HCT116 (cell line): ENCODE measurements at regions not wholly inside any gene's neighbourhood (a gene's known extent, or its start where the extent isn't known, plus 50 kb on each side); places are given as distances from the start of the nearest gene placed in this dataset.

Experiments used
- CTCF ChIP-seq, 3 experiments: fragments of 200-600 bp in 1 of 3; sonication (generic) in 1 of 3; IDR thresholded peaks in 2 of 3; conservative IDR thresholded peaks in 1 of 3; 2 replicates each; pipeline ENCODE4 v1.5.1; 2012 to 2017; ENCODE audit warnings: low read depth in 2 of 3, low read length in 2 of 3, antibody characterized with exemption in 1 of 3, borderline replicate concordance in 1 of 3, control low read depth in 1 of 3, mild to moderate bottlenecking in 1 of 3, mixed read lengths in 1 of 3, mixed run types in 1 of 3, moderate library complexity in 1 of 3; ENCODE audit not compliant: insufficient read depth in 1 of 3
- EZH2 ChIP-seq: fragments of 200-600 bp; sonication (generic); IDR thresholded peaks from 2 replicates; pipeline ENCODE4 v1.6.1; 2017; ENCODE audit warnings: antibody characterized with exemption, mixed run types
- EZH2phosphoT487 ChIP-seq: fragments of 200-600 bp; IDR thresholded peaks from 2 replicates; pipeline ENCODE4 v1.6.1; 2018; ENCODE audit warnings: antibody characterized with exemption, borderline replicate concordance
- POLR2A ChIP-seq: IDR thresholded peaks from 2 replicates; pipeline ENCODE4 v1.7.0; 2011; ENCODE audit warnings: borderline replicate concordance; ENCODE audit not compliant: insufficient read depth, insufficient read length; ENCODE audit errors: extremely low read depth
- POLR2AphosphoS5 ChIP-seq: IDR thresholded peaks from 2 replicates; pipeline ENCODE4 v1.6.1; 2011; ENCODE audit warnings: mild to moderate bottlenecking, low read depth, low read length, moderate library complexity
- RAD21 ChIP-seq: IDR thresholded peaks from 2 replicates; pipeline ENCODE4 v1.6.1; 2012; ENCODE audit warnings: low read depth, mild to moderate bottlenecking
- REST ChIP-seq: IDR thresholded peaks from 2 replicates; pipeline ENCODE4 v1.6.1; 2012; ENCODE audit warnings: low read depth
- SIN3A ChIP-seq: IDR thresholded peaks from 2 replicates; pipeline ENCODE4 v1.6.1; 2012; ENCODE audit warnings: low read depth
- SP1 ChIP-seq: IDR thresholded peaks from 2 replicates; pipeline ENCODE4 v1.6.1; 2012; ENCODE audit warnings: low read depth
- SRF ChIP-seq: IDR thresholded peaks from 2 replicates; pipeline ENCODE4 v1.6.1; 2012; ENCODE audit warnings: low read depth
- TCF7L2 ChIP-seq: IDR thresholded peaks from 2 replicates; pipeline ENCODE4 v1.7.0; 2011; ENCODE audit warnings: borderline replicate concordance, inconsistent platforms; ENCODE audit not compliant: insufficient read depth, insufficient read length; ENCODE audit errors: extremely low read depth
- ZBTB33 ChIP-seq: IDR thresholded peaks from 2 replicates; pipeline ENCODE4 v1.6.1; 2011; ENCODE audit warnings: mild to moderate bottlenecking, low read length, moderate library complexity; ENCODE audit not compliant: insufficient replicate concordance; ENCODE audit errors: extremely low read depth
- ZFX ChIP-seq: fragments of 450-650 bp; IDR thresholded peaks from 2 replicates; pipeline ENCODE4 v1.6.1; 2017

GRCh38 chr7:63024446-63024845 lies 974.2 kb upstream of the ZNF722 start:
- no peak for TF ChIP-seq CTCF (IDR thresholded peaks at IDR 0.05 in 2 of 3, conservative IDR thresholded peaks at IDR 0.05 in 1 of 3; ENCODE audit: borderline replicate concordance in 1 of 3, insufficient read depth in 1 of 3, low read depth in 2 of 3, low read length in 2 of 3)
- no peak for TF ChIP-seq POLR2AphosphoS5
- no peak for TF ChIP-seq SRF
- TF ChIP-seq POLR2A: no peak
- no peak for TF ChIP-seq ZBTB33
- no peak for TF ChIP-seq SP1
- TF ChIP-seq ZFX: no peak
- TF ChIP-seq TCF7L2: no peak
- TF ChIP-seq REST: no peak
- no peak for TF ChIP-seq EZH2
- no peak for TF ChIP-seq EZH2phosphoT487
- no peak for TF ChIP-seq RAD21
- TF ChIP-seq SIN3A: no peak
